Left lung (tissue), 4 donors: ENCODE measurements at regions not wholly inside any gene's neighbourhood (a gene's known extent, or its start where the extent isn't known, plus 50 kb on each side); places are given as distances from the start of the nearest gene placed in this dataset.
A peak's percentile ranks its signal among the peaks of the same experiment; 100 is the strongest.

Source experiments
- ATAC-seq: fragments of 200-7000 bp; cut with Tn5 transposase; one replicate; pipeline ENCODE4 v1.9.1; 2020; ENCODE audit warnings: moderate library complexity
- DNase-seq, 4 donors: peaks; one replicate each; pipeline ENCODE4 v3.0.0-alpha.2; 2013 to 2020
- H3K27ac ChIP-seq, 2 donors: fragments of 200-600 bp; sonication (generic) in 1 of 2; one replicate each; pipeline versions ENCODE4 v1.5.0 to v1.8.0; 2020 to 2021
- H3K27me3 ChIP-seq, 2 donors: fragments of 200-600 bp; sonication (generic) in 1 of 2; one replicate each; pipeline versions ENCODE4 v1.5.0 to v1.8.0; 2020 to 2021
- H3K36me3 ChIP-seq, 2 donors: fragments of 200-600 bp; sonication (generic) in 1 of 2; one replicate each; pipeline versions ENCODE4 v1.5.0 to v1.8.0; 2020 to 2021
- H3K4me1 ChIP-seq, 2 donors: fragments of 200-600 bp; one replicate each; pipeline ENCODE4 v1.8.0; 2021
- H3K4me3 ChIP-seq, 2 donors: fragments of 200-600 bp; sonication (generic) in 1 of 2; one replicate each; pipeline versions ENCODE4 v1.5.0 to v1.8.0; 2020 to 2021; ENCODE audit warnings: mild to moderate bottlenecking in 1 of 2
- H3K9me3 ChIP-seq, 2 donors: fragments of 200-600 bp; sonication (generic) in 1 of 2; one replicate each; pipeline versions ENCODE4 v1.5.0 to v1.8.0; 2020 to 2021
- CTCF ChIP-seq, 2 donors: fragments of 200-600 bp; sonication (generic) in 1 of 2; IDR thresholded peaks; one replicate each; pipeline versions ENCODE4 v1.5.0 to v1.8.0; 2021; ENCODE audit warnings: antibody characterized with exemption in 2 of 2
- intact Hi-C, 2 donors: fragments of 100-400 bp; cut with DNase I; formaldehyde crosslinking; loops; one replicate each; pipeline versions ENCODE4 v1.11.2 to v1.14.2; 2022
- donor health status: DM: no; HTN: yes; CAD: no.
- donor health status: DM: no; HTN: no; CAD: no.

DNA sequence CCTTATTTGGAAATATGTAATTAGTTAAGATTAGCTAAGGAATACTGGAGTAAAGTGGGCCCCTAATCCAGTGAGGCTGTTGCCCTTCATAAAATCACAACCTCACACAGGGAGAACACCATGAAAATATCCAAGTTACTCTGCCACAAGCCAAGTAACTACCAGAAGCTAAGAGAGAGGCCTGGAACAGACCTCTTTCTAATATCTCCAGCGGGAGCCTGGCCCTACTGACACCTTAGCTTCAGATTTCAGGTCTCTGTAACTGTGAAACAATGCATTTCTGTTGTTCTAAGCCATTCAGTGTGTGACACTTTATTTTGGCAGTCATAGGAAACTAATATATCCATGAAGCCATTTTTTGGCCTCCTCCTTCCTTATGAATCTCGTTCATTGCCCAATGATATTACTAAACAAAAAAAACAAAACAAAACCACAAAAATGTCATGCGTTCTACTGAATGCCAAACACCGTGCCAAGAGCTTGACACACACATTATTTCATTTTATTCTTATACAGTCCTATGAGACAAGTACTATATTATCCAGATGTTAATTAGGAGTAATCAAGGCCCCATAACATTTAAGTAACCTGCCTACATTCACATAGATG is 699.0 kb downstream of the MAT2B start:
- Histone ChIP-seq H3K36me3 (no peaks in the 10 kb centered on the region), H3K27me3 (no peaks in the 10 kb centered on the region), H3K9me3 (peaks cover 0 to 8% of the 10 kb centered on the region in 2 donors), H3K4me3 (no peak overlapping the region), H3K27ac (no peak overlapping the region), H3K4me1 (no peaks in the 10 kb centered on the region)
- DNase-seq (no peak), ATAC-seq (no peak)
- intact Hi-C loops: no loop called here
- no peak for TF ChIP-seq CTCF (IDR thresholded peaks at IDR 0.05)

DNA sequence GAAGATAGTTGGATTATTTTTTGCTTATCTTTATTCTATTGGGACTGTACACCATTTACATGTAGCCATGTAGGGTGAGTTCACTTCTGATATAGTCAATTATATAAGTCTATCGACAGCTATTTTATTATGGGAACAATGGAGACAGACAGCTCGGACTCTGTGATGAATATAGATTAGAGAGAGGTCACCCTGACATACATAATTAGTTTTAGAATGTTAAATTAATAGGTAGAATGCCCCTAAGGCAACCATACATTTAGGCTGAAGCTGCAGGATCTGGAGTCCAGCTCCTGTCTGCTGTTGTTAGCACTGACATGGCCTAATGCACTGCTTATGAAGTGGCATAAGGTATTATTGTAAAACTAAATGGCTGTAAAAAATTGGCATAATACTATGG is 700.8 kb downstream of the MAT2B start:
- no peaks in the 10 kb centered on the region for H3K4me1 ChIP-seq
- H3K4me3 ChIP-seq: no peak overlapping the region
- no peaks in the 10 kb centered on the region for H3K36me3 ChIP-seq
- no peaks in the 10 kb centered on the region for H3K27me3 ChIP-seq
- no peaks in the 10 kb centered on the region for H3K9me3 ChIP-seq
- no peak for TF ChIP-seq CTCF (IDR thresholded peaks at IDR 0.05)
- intact Hi-C loops: no loop called here
- ATAC-seq: no peak
- DNase-seq: no peak
- H3K27ac ChIP-seq: no peak overlapping the region

DNA sequence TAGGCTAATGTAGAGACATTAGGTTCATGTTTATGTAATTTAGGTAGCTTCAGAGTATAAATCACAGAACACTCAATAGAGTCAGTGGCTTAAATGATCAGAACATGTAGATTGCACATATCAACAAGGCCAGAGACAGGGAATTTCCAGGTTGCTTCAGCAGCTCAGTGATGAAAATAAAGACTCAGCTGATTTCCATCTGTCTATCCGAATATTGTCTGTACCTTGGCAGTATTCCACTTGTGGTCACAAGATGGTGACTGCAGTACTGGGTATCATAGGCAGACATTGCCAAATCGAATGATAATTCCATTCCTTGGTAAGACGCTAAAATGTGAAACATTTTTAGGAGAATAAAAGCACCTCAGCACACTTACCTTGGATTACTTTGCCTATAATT is 702.2 kb downstream of the MAT2B start:
- H3K4me3 ChIP-seq: no peak overlapping the region
- H3K9me3 ChIP-seq: no peaks in the 10 kb centered on the region
- ATAC-seq (no peak), DNase-seq (no peak)
- H3K4me1 ChIP-seq: no peaks in the 10 kb centered on the region
- TF ChIP-seq CTCF (IDR thresholded peaks at IDR 0.05): no peak
- H3K36me3 ChIP-seq: no peaks in the 10 kb centered on the region
- H3K27me3 ChIP-seq: no peaks in the 10 kb centered on the region
- intact Hi-C loops: no loop called here
- no peak overlapping the region for H3K27ac ChIP-seq

DNA sequence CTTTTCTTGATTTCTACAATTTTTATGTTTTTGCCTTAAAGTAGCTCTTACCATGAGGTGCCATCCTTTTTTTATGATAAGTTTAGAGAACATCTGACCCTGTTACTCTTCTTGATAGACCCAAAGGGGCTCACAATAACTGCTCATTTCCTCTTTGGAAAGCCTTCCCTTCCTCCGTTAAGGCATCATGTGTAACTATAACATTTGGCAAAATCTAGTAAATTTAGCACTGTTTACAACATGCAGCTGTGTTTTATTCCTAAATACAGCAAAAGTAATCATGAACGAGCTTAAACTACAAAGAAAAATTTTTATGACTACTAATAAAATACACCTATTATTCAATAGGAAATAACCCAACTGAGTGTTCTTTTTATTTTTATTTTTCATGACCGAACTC is 705.1 kb downstream of the MAT2B start:
- Histone ChIP-seq H3K9me3 (no peaks in the 10 kb centered on the region), H3K4me1 (no peaks in the 10 kb centered on the region), H3K36me3 (no peaks in the 10 kb centered on the region), H3K4me3 (no peak overlapping the region), H3K27ac (no peak overlapping the region), H3K27me3 (no peaks in the 10 kb centered on the region)
- no peak for ATAC-seq
- TF ChIP-seq CTCF (IDR thresholded peaks at IDR 0.05): no peak
- peak in 1 of 4 donors; percentile 43 for DNase-seq
- intact Hi-C loops: no loop called here

DNA sequence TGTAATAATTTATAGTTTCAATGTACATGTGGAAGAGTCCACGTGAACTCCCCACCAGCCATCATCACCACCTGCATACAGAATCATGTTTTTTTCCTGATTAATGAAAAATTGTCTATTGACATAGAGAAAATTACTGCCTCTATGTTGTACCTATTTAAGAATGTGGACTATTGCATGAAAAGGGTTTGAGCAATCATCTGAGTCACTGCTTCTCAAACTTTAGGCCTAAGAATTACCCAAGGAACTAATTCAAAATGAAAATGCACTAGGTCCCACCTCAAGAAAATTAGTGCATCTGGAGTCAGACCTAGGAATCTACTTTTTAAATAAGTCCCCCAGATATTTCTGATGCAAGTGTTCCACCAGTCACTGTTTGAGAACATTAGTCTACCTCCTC is 709.3 kb downstream of the MAT2B start:
- H3K4me3 ChIP-seq: no peak overlapping the region
- no peak for DNase-seq
- no peaks in the 10 kb centered on the region for H3K27me3 ChIP-seq
- H3K36me3 ChIP-seq: no peaks in the 10 kb centered on the region
- TF ChIP-seq CTCF (IDR thresholded peaks at IDR 0.05): no peak
- no peaks in the 10 kb centered on the region for H3K9me3 ChIP-seq
- intact Hi-C loops: no loop called here
- H3K27ac ChIP-seq: no peak overlapping the region
- no peak for ATAC-seq
- H3K4me1 ChIP-seq: no peaks in the 10 kb centered on the region
